GM23338 (cell line): ENCODE measurements at regions not wholly inside any gene's neighbourhood (a gene's known extent, or its start where the extent isn't known, plus 50 kb on each side); places are given as distances from the start of the nearest gene placed in this dataset.

Source experiments
- ATAC-seq: fragments of 200-7000 bp; cut with Tn5 transposase; 3 replicates; pipeline ENCODE4 v1.9.1; 2020
- DNase-seq: peaks from one replicate; pipeline ENCODE4 v3.0.0-alpha.2; 2015; ENCODE audit warnings: low spot score
- H2AFZ ChIP-seq: fragments of 200-600 bp; sonication (generic); 2 replicates; pipeline ENCODE4 v1.8.0; 2016; ENCODE audit warnings: antibody characterized with exemption, mild to moderate bottlenecking, moderate library complexity
- H3F3A ChIP-seq: fragments of 200-600 bp; sonication (generic); replicated peaks from 2 replicates; pipeline ENCODE4 v1.8.0; 2017; ENCODE audit warnings: antibody characterized with exemption, mixed run types, low read depth
- H3K27ac ChIP-seq: fragments of 200-600 bp; sonication (generic); 2 replicates; pipeline ENCODE4 v1.6.1; 2016; ENCODE audit warnings: low read depth
- H3K27me3 ChIP-seq: fragments of 200-600 bp; sonication (generic); 2 replicates; pipeline ENCODE4 v1.8.0; 2016; ENCODE audit warnings: mild to moderate bottlenecking, mixed run types, moderate library complexity; ENCODE audit not compliant: insufficient read depth
- H3K36me3 ChIP-seq: fragments of 200-600 bp; sonication (generic); 2 replicates; pipeline ENCODE4 v1.8.0; 2016; ENCODE audit warnings: mild to moderate bottlenecking; ENCODE audit not compliant: insufficient read depth
- H3K4me1 ChIP-seq: fragments of 200-600 bp; sonication (generic); 2 replicates; pipeline ENCODE4 v1.8.0; 2016; ENCODE audit warnings: mild to moderate bottlenecking, moderate library complexity; ENCODE audit not compliant: insufficient read depth
- H3K4me2 ChIP-seq: fragments of 200-600 bp; sonication (generic); 2 replicates; pipeline ENCODE4 v1.7.1; 2017; ENCODE audit warnings: mixed run types
- H3K4me3 ChIP-seq: fragments of 200-600 bp; sonication (generic); 2 replicates; pipeline ENCODE4 v1.6.1; 2016; ENCODE audit warnings: mixed run types
- H3K79me2 ChIP-seq: fragments of 200-600 bp; sonication (generic); replicated peaks from 2 replicates; pipeline ENCODE4 v1.8.0; 2017; ENCODE audit warnings: mild to moderate bottlenecking; ENCODE audit not compliant: insufficient read depth
- H3K9me2 ChIP-seq: fragments of 200-600 bp; sonication (generic); 2 replicates; pipeline ENCODE4 v1.8.0; 2017; ENCODE audit not compliant: insufficient read depth
- H4K20me1 ChIP-seq: fragments of 200-600 bp; sonication (generic); replicated peaks from 2 replicates; pipeline ENCODE4 v1.8.0; 2017; ENCODE audit warnings: mild to moderate bottlenecking; ENCODE audit not compliant: insufficient read depth
- H3K27ac Mint-ChIP-seq: 2 replicates; pipeline ENCODE4 v1.8.0; 2020; ENCODE audit warnings: inconsistent platforms, mild to moderate bottlenecking, moderate library complexity, mixed read lengths
- H3K27me3 Mint-ChIP-seq: 3 replicates; pipeline ENCODE4 v1.8.0; 2022; ENCODE audit warnings: low read depth, mild to moderate bottlenecking, moderate library complexity, mixed read lengths, inconsistent platforms; ENCODE audit not compliant: insufficient read depth, poor library complexity
- H3K36me3 Mint-ChIP-seq: 3 replicates; pipeline ENCODE4 v1.8.0; 2021; ENCODE audit warnings: low read depth, mild to moderate bottlenecking, inconsistent platforms, moderate library complexity, mixed read lengths
- H3K4me1 Mint-ChIP-seq: 3 replicates; pipeline ENCODE4 v1.8.0; 2020; ENCODE audit warnings: mild to moderate bottlenecking, inconsistent platforms, mixed read lengths
- H3K4me3 Mint-ChIP-seq: 3 replicates; pipeline ENCODE4 v1.8.0; 2021; ENCODE audit warnings: moderate library complexity, mild to moderate bottlenecking, inconsistent platforms, mixed read lengths
- H3K9me3 Mint-ChIP-seq: 3 replicates; pipeline ENCODE4 v1.8.0; 2020; ENCODE audit warnings: moderate library complexity, mild to moderate bottlenecking, inconsistent platforms, mixed read lengths
- CREB1 ChIP-seq: fragments of 250-450 bp; sonication (Bioruptor Pico); IDR thresholded peaks from 2 replicates; pipeline ENCODE4 v1.5.0; 2020; ENCODE audit warnings: low read depth, mild to moderate bottlenecking, moderate library complexity
- EZH2 ChIP-seq: fragments of 200-600 bp; sonication (generic); IDR thresholded peaks from one replicate; pipeline ENCODE4 v1.8.0; 2017; ENCODE audit warnings: antibody characterized with exemption, mild to moderate bottlenecking, low read depth; ENCODE audit not compliant: unreplicated experiment
- EZH2phosphoT487 ChIP-seq: fragments of 200-600 bp; sonication (generic); IDR thresholded peaks from one replicate; pipeline ENCODE4 v1.8.1; 2018; ENCODE audit warnings: antibody characterized with exemption; ENCODE audit not compliant: unreplicated experiment
- JUNB ChIP-seq: IDR thresholded peaks from one replicate; pipeline ENCODE4 v1.6.1; 2016; ENCODE audit warnings: antibody characterized with exemption; ENCODE audit not compliant: unreplicated experiment
- NANOG ChIP-seq: IDR thresholded peaks from 2 replicates; pipeline ENCODE4 v1.6.1; 2016; ENCODE audit warnings: antibody characterized with exemption, borderline replicate concordance
- POLR2AphosphoS5 ChIP-seq: IDR thresholded peaks from 2 replicates; pipeline ENCODE4 v1.6.1; 2016; ENCODE audit warnings: antibody characterized with exemption, low read depth
- REST ChIP-seq: IDR thresholded peaks from one replicate; pipeline ENCODE4 v1.6.1; 2018; ENCODE audit warnings: antibody characterized with exemption; ENCODE audit not compliant: unreplicated experiment
- STAT1 ChIP-seq: IDR thresholded peaks from one replicate; pipeline ENCODE4 v1.6.1; 2016; ENCODE audit warnings: antibody characterized with exemption; ENCODE audit not compliant: unreplicated experiment
- ZNF114 ChIP-seq: fragments of 250-450 bp; sonication (Bioruptor Pico); IDR thresholded peaks from 2 replicates; pipeline ENCODE4 v1.5.0; 2020; ENCODE audit warnings: mild to moderate bottlenecking, moderate library complexity
- TF ChIP-seq, protein P1 (sequence below), 2 experiments: fragments of 200-600 bp in 1 of 2; sonication (generic) in 1 of 2; conservative IDR thresholded peaks; 2 replicates each; pipeline versions ENCODE4 v1.5.1 to v1.6.1; 2016 to 2017; ENCODE audit warnings: antibody characterized with exemption in 2 of 2, low read depth in 2 of 2, mild to moderate bottlenecking in 2 of 2, moderate library complexity in 1 of 2
- TF ChIP-seq, protein P2 (sequence below): IDR thresholded peaks from 2 replicates; pipeline ENCODE4 v1.6.1; 2016; ENCODE audit warnings: antibody characterized with exemption

GRCh38 chr16:66030036-66030435, 336.5 kb upstream of the CDH5 start:
- Histone ChIP-seq H3K4me3 (no peak overlapping the region), H2AFZ (no peak overlapping the region), H3K4me2 (no peak overlapping the region), H3K79me2 (no peaks in the 10 kb centered on the region), H3K27me3 (no peaks in the 10 kb centered on the region), H3K9me2 (0 out of 2 replicates have a peak, but pooled peaks cover 5% of the 10 kb centered on the region), H3K36me3 (no peaks in the 10 kb centered on the region), H4K20me1 (no peaks in the 10 kb centered on the region), H3K27ac (no peak overlapping the region), H3F3A (no peaks in the 10 kb centered on the region), H3K4me1 (no peaks in the 10 kb centered on the region)
- DNase-seq = no peak
- Mint-ChIP-seq H3K27ac (no peak overlapping the region), H3K4me1 (no peaks in the 10 kb centered on the region), H3K36me3 (peaks cover 7% of the 10 kb centered on the region), H3K27me3 (peaks cover 2% of the 10 kb centered on the region), H3K4me3 (no peak overlapping the region), H3K9me3 (peaks cover 15% of the 10 kb centered on the region)
- ATAC-seq = no peak
- no peak for TF ChIP-seq ZNF114 (CRISPR knock-in tag)
- no peak for TF ChIP-seq CREB1 (CRISPR knock-in tag)
- TF ChIP-seq POLR2AphosphoS5 = no peak
- TF ChIP-seq NANOG = no peak
- TF ChIP-seq, protein P1, sequence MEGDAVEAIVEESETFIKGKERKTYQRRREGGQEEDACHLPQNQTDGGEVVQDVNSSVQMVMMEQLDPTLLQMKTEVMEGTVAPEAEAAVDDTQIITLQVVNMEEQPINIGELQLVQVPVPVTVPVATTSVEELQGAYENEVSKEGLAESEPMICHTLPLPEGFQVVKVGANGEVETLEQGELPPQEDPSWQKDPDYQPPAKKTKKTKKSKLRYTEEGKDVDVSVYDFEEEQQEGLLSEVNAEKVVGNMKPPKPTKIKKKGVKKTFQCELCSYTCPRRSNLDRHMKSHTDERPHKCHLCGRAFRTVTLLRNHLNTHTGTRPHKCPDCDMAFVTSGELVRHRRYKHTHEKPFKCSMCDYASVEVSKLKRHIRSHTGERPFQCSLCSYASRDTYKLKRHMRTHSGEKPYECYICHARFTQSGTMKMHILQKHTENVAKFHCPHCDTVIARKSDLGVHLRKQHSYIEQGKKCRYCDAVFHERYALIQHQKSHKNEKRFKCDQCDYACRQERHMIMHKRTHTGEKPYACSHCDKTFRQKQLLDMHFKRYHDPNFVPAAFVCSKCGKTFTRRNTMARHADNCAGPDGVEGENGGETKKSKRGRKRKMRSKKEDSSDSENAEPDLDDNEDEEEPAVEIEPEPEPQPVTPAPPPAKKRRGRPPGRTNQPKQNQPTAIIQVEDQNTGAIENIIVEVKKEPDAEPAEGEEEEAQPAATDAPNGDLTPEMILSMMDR (conservative IDR thresholded peaks at IDR 0.05; ENCODE audit: low read depth in 2 of 2) = no peak
- TF ChIP-seq STAT1 = no peak
- TF ChIP-seq, protein P2, sequence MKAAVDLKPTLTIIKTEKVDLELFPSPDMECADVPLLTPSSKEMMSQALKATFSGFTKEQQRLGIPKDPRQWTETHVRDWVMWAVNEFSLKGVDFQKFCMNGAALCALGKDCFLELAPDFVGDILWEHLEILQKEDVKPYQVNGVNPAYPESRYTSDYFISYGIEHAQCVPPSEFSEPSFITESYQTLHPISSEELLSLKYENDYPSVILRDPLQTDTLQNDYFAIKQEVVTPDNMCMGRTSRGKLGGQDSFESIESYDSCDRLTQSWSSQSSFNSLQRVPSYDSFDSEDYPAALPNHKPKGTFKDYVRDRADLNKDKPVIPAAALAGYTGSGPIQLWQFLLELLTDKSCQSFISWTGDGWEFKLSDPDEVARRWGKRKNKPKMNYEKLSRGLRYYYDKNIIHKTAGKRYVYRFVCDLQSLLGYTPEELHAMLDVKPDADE = no peak
- TF ChIP-seq JUNB = no peak

- H3K36me3 ChIP-seq = no peaks in the 10 kb centered on the region
- H3K27ac ChIP-seq = no peak overlapping the region
- H3K79me2 ChIP-seq = no peaks in the 10 kb centered on the region
- no peaks in the 10 kb centered on the region for H3K4me1 ChIP-seq
- no peaks in the 10 kb centered on the region for H3K27me3 ChIP-seq
- ATAC-seq (no peak), DNase-seq (no peak)
- H3K9me3 Mint-ChIP-seq = peaks cover 27% of the 10 kb centered on the region
- H3K27me3 Mint-ChIP-seq = peaks cover 4% of the 10 kb centered on the region
- H3K4me3 ChIP-seq = no peak overlapping the region
- H3F3A ChIP-seq = no peaks in the 10 kb centered on the region
- peaks cover 21% of the 10 kb centered on the region for H3K36me3 Mint-ChIP-seq
- no peak overlapping the region for H2AFZ ChIP-seq
- H3K4me2 ChIP-seq = no peak overlapping the region
- H3K27ac Mint-ChIP-seq = no peak overlapping the region
- H3K4me1 Mint-ChIP-seq = no peaks in the 10 kb centered on the region
- H3K4me3 Mint-ChIP-seq = no peak overlapping the region
- no peaks in the 10 kb centered on the region for H4K20me1 ChIP-seq
- H3K9me2 ChIP-seq = 0 out of 2 replicates have a peak, but pooled peaks cover 5% of the 10 kb centered on the region
- no peak for TF ChIP-seq CREB1 (CRISPR knock-in tag)
- no peak for TF ChIP-seq EZH2
- no peak for TF ChIP-seq EZH2phosphoT487
- TF ChIP-seq REST = no peak
Observed at GRCh38 chr16:66028510-66029216, 337.8 kb upstream of the CDH5 start.
